Hepatocyte (in vitro differentiated cells): ENCODE measurements at regions not wholly inside any gene's neighbourhood (a gene's known extent, or its start where the extent isn't known, plus 50 kb on each side); places are given as distances from the start of the nearest gene placed in this dataset.

Experiments
- DNase-seq: peaks from one replicate; pipeline ENCODE4 v3.0.0-alpha.2; 2016; ENCODE audit warnings: low spot score
- H2AFZ ChIP-seq: fragments of 200-600 bp; sonication (generic); 2 replicates; pipeline ENCODE4 v1.6.0; 2016; ENCODE audit warnings: antibody characterized with exemption, mild to moderate bottlenecking
- H3K27ac ChIP-seq: fragments of 200-600 bp; sonication (generic); 2 replicates; pipeline ENCODE4 v1.5.1; 2016; ENCODE audit warnings: mild to moderate bottlenecking
- H3K27me3 ChIP-seq: fragments of 200-600 bp; sonication (generic); 2 replicates; pipeline ENCODE4 v1.6.1; 2016
- H3K36me3 ChIP-seq: fragments of 200-600 bp; sonication (generic); replicated peaks from 2 replicates; pipeline ENCODE4 v1.5.1; 2016; ENCODE audit warnings: low read depth; ENCODE audit not compliant: insufficient read depth
- H3K4me1 ChIP-seq: fragments of 200-600 bp; sonication (generic); 2 replicates; pipeline ENCODE4 v1.5.1; 2016; ENCODE audit warnings: mild to moderate bottlenecking, moderate library complexity; ENCODE audit not compliant: insufficient read depth
- H3K4me2 ChIP-seq: fragments of 200-600 bp; sonication (generic); 2 replicates; pipeline ENCODE4 v1.6.0; 2016
- H3K4me3 ChIP-seq: fragments of 200-600 bp; sonication (generic); 2 replicates; pipeline ENCODE4 v1.5.1; 2016; ENCODE audit warnings: mild to moderate bottlenecking
- H3K79me2 ChIP-seq: fragments of 200-600 bp; sonication (generic); 2 replicates; pipeline ENCODE4 v1.6.0; 2017; ENCODE audit warnings: mild to moderate bottlenecking
- H3K9me2 ChIP-seq: fragments of 200-600 bp; sonication (generic); replicated peaks from 2 replicates; pipeline ENCODE4 v1.6.0; 2017; ENCODE audit warnings: mild to moderate bottlenecking; ENCODE audit not compliant: insufficient read depth
- H3K9me3 ChIP-seq: fragments of 200-600 bp; sonication (generic); 2 replicates; pipeline ENCODE4 v1.5.1; 2016; ENCODE audit warnings: low read depth, mild to moderate bottlenecking
- H4K20me1 ChIP-seq: fragments of 200-600 bp; sonication (generic); 2 replicates; pipeline ENCODE4 v1.6.0; 2016; ENCODE audit warnings: mild to moderate bottlenecking; ENCODE audit not compliant: insufficient read depth, poor library complexity, severe bottlenecking
- CTCF ChIP-seq: fragments of 200-600 bp; sonication (generic); IDR thresholded peaks from 2 replicates; pipeline ENCODE4 v1.5.1; 2016; ENCODE audit warnings: antibody characterized with exemption, mild to moderate bottlenecking; ENCODE audit not compliant: poor library complexity
- EZH2 ChIP-seq: fragments of 200-600 bp; sonication (generic); IDR thresholded peaks from 2 replicates; pipeline ENCODE4 v1.6.1; 2016; ENCODE audit warnings: antibody characterized with exemption, mild to moderate bottlenecking, borderline replicate concordance
- EZH2phosphoT487 ChIP-seq: fragments of 200-600 bp; sonication (generic); IDR thresholded peaks from one replicate; pipeline ENCODE4 v1.6.1; 2018; ENCODE audit warnings: antibody characterized with exemption, mild to moderate bottlenecking, low read depth, moderate library complexity; ENCODE audit not compliant: unreplicated experiment, severe bottlenecking
- WGBS: methylation state at CpG from one replicate; pipeline ENCODE4 v1.1.6; 2016; ENCODE audit warnings: low lambda C conversion rate; ENCODE audit errors: missing lambda C conversion rate; 5-methylcytosine and 5-hydroxymethylcytosine counted together

GRCh38 chr3:34837848-34838741 lies 801.2 kb upstream of the ARPP21 start:
- Histone ChIP-seq H3K79me2 (no peaks in the 10 kb centered on the region), H3K9me2 (no peaks in the 10 kb centered on the region), H3K4me2 (no peak overlapping the region), H2AFZ (no peak overlapping the region), H4K20me1 (no peaks in the 10 kb centered on the region), H3K27ac (peak overlapping the region; percentile 34), H3K4me1 (peaks cover 7% of the 10 kb centered on the region), H3K9me3 (no peaks in the 10 kb centered on the region), H3K36me3 (no peaks in the 10 kb centered on the region), H3K4me3 (no peak overlapping the region), H3K27me3 (no peaks in the 10 kb centered on the region)
- peak; percentile 6 for DNase-seq
- no peak for TF ChIP-seq CTCF
- TF ChIP-seq EZH2, result no peak
- TF ChIP-seq EZH2phosphoT487, result no peak
- 82% methylated on average over 4 of the region's 4 CpGs for WGBS

- H3K36me3 ChIP-seq, result no peaks in the 10 kb centered on the region
- DNase-seq, result no peak
- no peak overlapping the region for H3K4me3 ChIP-seq
- H3K4me1 ChIP-seq, result peaks cover 1% of the 10 kb centered on the region
- H3K79me2 ChIP-seq, result no peaks in the 10 kb centered on the region
- 42% methylated on average over 4 of the region's 4 CpGs for WGBS
- H3K27me3 ChIP-seq, result no peaks in the 10 kb centered on the region
- H3K4me2 ChIP-seq, result no peak overlapping the region
- H4K20me1 ChIP-seq, result no peaks in the 10 kb centered on the region
- TF ChIP-seq EZH2 (no peak), EZH2phosphoT487 (no peak), CTCF (no peak)
- H3K9me3 ChIP-seq, result no peaks in the 10 kb centered on the region
- no peak overlapping the region for H3K27ac ChIP-seq
- H2AFZ ChIP-seq, result no peak overlapping the region
- no peaks in the 10 kb centered on the region for H3K9me2 ChIP-seq
These were observed 796.4 kb upstream of the ARPP21 start for GRCh38 chr3:34842706-34843480.

GRCh38 chr3:34844323-34844620 lies 795.1 kb upstream of the ARPP21 start:
- Histone ChIP-seq H4K20me1 (no peaks in the 10 kb centered on the region), H3K9me2 (no peaks in the 10 kb centered on the region), H3K79me2 (no peaks in the 10 kb centered on the region), H3K4me1 (no peaks in the 10 kb centered on the region), H3K27me3 (no peaks in the 10 kb centered on the region), H2AFZ (no peak overlapping the region), H3K4me2 (no peak overlapping the region), H3K9me3 (no peaks in the 10 kb centered on the region), H3K4me3 (no peak overlapping the region), H3K27ac (no peak overlapping the region), H3K36me3 (no peaks in the 10 kb centered on the region)
- no peak for DNase-seq
- WGBS, result 78% methylated on average over 2 of the region's 2 CpGs
- no peak for TF ChIP-seq EZH2
- no peak for TF ChIP-seq EZH2phosphoT487
- no peak for TF ChIP-seq CTCF
